ENCODE measurements at regions not wholly inside any gene's neighbourhood (a gene's known extent, or its start where the extent isn't known, plus 50 kb on each side); places are given as distances from the start of the nearest gene placed in this dataset.

DNA sequence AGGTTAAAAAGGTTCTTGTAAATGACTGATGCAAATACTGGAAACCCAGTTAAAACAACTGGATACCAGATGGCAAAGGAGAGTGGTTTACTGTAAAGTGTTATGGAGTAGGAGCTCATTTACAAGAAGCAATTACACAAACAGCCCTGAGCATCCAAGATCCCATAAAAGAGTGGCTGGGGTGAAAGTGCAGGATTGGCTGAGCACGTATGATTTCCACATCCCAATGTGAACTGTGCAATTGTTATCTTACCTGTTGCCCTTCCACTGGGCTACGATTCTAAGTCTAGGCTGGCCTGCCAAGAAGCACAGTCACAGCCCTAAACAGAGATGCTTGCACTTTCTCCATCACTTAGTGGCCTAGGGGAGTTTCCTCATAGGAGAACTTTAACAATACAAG is 277.6 kb upstream of the RUNX1 start:
- TF ChIP-seq CTCF (IDR thresholded peaks at IDR 0.05; ENCODE audit: low read depth, low read length) (no peak), POLR2A (IDR thresholded peaks at IDR 0.05; ENCODE audit: extremely low read depth, insufficient read length) (no peak), MYC (IDR thresholded peaks at IDR 0.05; ENCODE audit: low read depth, low read length) (no peak)
- TF ChIP-seq, protein P1, sequence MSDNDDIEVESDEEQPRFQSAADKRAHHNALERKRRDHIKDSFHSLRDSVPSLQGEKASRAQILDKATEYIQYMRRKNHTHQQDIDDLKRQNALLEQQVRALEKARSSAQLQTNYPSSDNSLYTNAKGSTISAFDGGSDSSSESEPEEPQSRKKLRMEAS (IDR thresholded peaks at IDR 0.05; ENCODE audit: low read depth, low read length): no peak
